Glomerular visceral epithelial cell (primary cell): ENCODE measurements at regions not wholly inside any gene's neighbourhood (a gene's known extent, or its start where the extent isn't known, plus 50 kb on each side); places are given as distances from the start of the nearest gene placed in this dataset.
"Not testable (repeated sequence)": the region's sequence is repeated elsewhere in the genome, so short reads cannot be mapped to it uniquely, and the experiment has no call there.

ENCODE experiments used
- DNase-seq: peaks from one replicate; pipeline ENCODE4 v3.0.0-alpha.2; 2016; ENCODE audit errors: extremely low spot score

DNA sequence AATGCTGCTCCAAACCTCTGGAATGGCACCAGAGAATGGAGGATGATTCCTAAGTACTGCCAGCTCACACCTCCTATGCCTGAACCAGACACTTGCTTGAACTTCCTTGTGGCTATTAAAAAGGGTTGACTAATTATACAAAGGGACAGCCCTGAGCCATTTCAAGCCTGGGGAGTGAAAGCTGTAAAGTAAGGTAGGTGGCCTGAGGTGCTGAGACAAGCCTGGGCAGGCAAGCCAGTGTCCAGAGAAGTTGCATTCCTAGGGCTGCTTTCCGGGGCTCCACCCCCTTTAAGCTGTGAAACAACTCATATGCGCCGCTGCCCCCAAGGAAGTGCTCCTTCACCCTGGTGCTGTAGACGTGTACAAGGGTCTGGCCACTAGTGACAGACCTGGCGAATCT lies 79.9 kb upstream of the SLC1A3 start:
- no peak for DNase-seq

DNA sequence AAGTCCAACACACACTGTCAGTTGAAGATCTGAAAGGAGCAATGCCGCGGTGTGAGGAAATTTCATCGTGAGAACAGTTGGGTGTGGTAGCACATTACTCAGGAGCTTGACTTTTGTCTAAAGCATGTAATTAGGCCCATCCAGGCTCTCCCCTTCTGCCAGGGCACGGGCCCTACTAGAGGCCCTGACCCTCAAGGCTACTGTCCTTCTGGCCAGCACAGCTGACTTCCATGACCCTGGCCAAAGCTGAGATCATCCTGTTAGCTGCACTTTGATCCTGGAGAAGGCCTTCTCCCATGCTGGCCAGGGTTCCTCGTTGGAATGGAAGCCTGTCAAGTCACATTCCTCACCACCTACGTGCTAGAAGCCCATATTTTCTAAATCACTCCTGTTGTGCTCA lies 77.8 kb upstream of the SLC1A3 start:
- no peak for DNase-seq

DNA sequence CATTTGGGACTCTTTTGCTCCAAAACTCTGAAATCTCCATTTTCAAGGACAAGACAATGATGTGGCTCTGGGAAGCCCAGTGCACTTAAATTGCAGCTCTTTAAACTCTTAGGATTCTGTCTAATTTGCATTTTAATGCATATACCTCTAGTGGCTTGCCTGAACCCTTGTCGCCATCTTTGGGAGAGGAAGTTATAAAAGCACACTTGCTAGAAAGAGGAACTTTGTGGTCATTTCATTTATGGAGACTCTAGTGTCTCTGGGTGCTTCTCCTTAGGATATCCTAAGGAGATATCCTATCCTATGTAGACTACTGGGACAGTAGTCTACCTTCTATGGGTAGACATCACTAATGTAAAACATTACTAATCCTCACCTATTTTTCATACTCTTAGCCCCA lies 77.3 kb upstream of the SLC1A3 start:
- DNase-seq = no peak

DNA sequence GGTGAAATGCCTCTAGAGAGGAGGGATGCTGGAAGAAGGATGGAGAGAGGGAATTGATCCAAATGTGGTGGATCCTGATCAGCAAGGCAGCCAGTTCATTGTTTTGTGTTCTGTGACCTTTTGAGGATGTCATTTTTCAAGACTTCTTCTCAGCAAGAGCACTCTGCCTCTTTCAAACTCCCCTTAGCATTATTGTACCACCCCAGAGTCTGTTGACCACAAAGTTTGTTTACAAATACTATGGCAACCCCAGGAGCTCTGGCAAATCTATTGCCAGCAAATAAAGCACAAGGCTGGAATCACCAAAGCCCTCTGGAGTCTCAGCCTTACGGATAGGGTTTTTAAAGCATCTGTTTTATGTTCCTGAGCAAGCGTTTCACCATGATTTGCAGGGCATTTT lies 76.2 kb upstream of the SLC1A3 start:
- no peak for DNase-seq

DNA sequence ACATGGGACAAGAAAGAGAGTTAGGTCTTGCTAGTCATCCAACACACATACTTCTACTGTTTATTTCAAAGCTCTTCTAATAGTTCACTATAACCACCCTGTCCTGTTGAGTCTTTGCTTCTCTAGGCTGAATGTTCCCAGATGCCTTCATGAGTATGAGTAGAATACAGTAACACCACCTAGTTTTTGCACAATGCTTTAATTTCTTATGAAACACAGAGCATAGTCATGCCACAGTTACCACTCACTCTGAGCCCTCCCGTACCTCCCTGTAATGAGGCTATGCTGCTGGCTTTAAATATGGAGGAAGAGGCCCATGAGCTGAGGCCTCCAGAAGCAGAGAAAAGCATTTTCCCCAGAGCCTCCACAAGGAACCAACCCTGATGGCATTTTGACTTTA lies 75.0 kb upstream of the SLC1A3 start:
- no peak for DNase-seq

DNA sequence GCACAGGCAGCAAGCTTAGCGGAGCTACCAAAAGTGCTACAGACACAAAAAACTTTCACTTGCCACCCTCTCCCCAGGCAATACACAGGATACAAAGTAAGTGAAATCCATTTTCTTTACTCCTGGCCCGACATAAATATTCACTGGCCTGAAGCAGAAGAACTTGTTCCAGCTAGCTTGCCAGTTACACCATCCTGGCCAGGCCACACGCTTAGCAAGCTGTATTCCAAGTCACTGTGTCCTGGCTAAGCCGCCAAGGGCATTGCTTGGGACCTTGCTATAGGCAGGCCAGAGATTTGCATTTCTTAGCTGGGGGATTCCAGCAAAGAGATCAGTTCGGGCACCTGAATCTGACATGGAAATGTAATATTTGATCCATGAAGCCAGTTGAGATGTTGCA lies 71.0 kb upstream of the SLC1A3 start:
- DNase-seq = no peak

GRCh38 chr5:36535859-36536615 lies 70.4 kb upstream of the SLC1A3 start:
- no peak for DNase-seq

DNA sequence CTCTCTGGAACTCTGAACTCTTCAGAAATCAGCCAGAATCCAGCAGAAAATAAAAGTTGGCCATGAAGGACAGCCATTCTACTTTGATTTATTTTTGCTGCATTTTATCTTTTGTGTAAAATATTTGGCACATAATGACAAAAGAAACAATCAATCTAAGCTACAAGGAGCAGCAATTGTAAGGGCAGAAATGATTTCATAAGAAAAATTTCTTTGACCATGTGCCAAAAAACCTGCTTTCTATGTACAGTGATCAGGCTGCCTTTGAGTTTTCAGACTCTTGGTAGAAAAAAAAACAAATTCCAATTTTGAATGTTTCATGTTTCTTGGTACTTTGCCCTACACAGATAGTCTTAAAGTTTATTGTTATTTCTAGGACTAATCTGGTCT lies 69.8 kb upstream of the SLC1A3 start:
- no peak for DNase-seq

GRCh38 chr5:36537724-36538123 lies 68.7 kb upstream of the SLC1A3 start:
- DNase-seq = no peak

GRCh38 chr5:36552651-36553393 lies 53.6 kb upstream of the SLC1A3 start:
- DNase-seq = peak; percentile 46

DNA sequence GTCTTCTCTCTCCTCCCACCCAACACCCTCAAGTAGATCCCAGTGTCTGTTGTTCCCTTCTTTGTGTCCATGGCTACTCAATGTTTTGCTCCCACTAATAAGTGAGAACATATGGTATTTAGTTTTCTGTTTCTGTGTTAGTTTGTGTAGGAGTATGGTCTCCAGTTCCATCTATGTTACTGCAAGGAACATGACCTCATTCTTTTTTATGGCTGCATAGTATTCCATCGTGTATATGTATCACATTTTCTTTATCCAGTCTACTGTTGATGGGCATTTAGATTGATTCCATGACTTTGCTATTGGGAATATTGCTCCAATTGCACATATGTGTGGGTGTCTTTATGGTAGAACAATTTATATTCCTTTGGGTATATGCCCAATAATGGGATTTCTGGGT lies 51.4 kb upstream of the SLC1A3 start:
- not testable (repeated sequence) for DNase-seq
